ENCODE measurements at regions not wholly inside any gene's neighbourhood (a gene's known extent, or its start where the extent isn't known, plus 50 kb on each side); places are given as distances from the start of the nearest gene placed in this dataset.

DNA sequence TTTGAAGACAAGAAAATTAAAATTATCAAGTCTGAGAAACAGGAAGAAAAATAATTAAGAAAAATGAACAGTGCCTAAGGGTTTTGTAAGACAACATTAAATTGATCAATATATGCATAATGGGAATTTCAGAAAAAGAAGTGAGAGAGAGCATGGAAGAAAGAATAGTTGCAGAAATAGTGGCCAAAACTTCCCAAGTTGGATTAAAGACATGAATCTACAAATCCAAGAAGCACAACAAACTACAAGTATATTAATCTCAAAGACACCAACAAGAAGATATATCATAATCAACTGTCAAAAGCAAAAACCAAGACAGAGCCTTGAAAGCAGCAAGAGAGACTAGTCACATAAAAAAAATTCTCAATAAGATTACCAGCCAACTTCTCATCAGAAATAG, 488.0 kb downstream of the RASEF start:
- TF ChIP-seq POLR2A (IDR thresholded peaks at IDR 0.05) (no peak), EP300 (IDR thresholded peaks at IDR 0.05; ENCODE audit: low read depth) (no peak)
- TF ChIP-seq, protein P1, sequence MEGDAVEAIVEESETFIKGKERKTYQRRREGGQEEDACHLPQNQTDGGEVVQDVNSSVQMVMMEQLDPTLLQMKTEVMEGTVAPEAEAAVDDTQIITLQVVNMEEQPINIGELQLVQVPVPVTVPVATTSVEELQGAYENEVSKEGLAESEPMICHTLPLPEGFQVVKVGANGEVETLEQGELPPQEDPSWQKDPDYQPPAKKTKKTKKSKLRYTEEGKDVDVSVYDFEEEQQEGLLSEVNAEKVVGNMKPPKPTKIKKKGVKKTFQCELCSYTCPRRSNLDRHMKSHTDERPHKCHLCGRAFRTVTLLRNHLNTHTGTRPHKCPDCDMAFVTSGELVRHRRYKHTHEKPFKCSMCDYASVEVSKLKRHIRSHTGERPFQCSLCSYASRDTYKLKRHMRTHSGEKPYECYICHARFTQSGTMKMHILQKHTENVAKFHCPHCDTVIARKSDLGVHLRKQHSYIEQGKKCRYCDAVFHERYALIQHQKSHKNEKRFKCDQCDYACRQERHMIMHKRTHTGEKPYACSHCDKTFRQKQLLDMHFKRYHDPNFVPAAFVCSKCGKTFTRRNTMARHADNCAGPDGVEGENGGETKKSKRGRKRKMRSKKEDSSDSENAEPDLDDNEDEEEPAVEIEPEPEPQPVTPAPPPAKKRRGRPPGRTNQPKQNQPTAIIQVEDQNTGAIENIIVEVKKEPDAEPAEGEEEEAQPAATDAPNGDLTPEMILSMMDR (IDR thresholded peaks at IDR 0.05): no peak

Data from transverse colon (tissue), 3 donors.